Tibial nerve (tissue), 3 donors: ENCODE measurements at regions not wholly inside any gene's neighbourhood (a gene's known extent, or its start where the extent isn't known, plus 50 kb on each side); places are given as distances from the start of the nearest gene placed in this dataset.

Experiments
- POLR2A ChIP-seq, 2 donors: fragments of 450-650 bp; IDR thresholded peaks; one replicate each; pipeline ENCODE4 v1.6.1; 2017; ENCODE audit warnings: antibody characterized with exemption in 2 of 2, mild to moderate bottlenecking in 2 of 2, moderate library complexity in 2 of 2
- TF ChIP-seq, protein P1 (sequence below), 5 experiments: fragments of 200-600 bp in 3 of 5; fragments of 450-650 bp in 2 of 5; sonication (generic) in 3 of 5; IDR thresholded peaks; one replicate each; pipeline ENCODE4 v1.5.1; 2016 to 2019; ENCODE audit warnings: antibody characterized with exemption in 5 of 5, mild to moderate bottlenecking in 3 of 5, moderate library complexity in 2 of 5

DNA sequence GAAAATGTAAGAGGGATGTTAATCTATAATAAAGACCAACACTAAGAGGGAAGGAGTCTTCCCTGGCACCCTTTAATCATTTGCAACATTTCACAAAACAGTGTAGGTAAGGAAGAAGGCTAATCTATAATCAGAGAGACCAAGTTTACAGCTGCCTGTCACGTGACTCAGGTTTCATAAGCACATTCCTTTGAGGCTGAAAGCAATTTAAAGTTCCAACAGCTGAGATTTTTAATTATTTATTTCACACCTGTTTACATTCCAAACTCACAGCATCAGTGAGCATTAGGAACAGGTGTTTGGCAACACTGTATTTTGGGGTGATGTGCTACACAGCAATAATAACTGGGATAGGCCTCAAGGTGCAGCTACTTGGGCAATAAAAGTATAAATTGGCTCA lies 75.7 kb upstream of the PGBD5 start:
- TF ChIP-seq, protein P1, sequence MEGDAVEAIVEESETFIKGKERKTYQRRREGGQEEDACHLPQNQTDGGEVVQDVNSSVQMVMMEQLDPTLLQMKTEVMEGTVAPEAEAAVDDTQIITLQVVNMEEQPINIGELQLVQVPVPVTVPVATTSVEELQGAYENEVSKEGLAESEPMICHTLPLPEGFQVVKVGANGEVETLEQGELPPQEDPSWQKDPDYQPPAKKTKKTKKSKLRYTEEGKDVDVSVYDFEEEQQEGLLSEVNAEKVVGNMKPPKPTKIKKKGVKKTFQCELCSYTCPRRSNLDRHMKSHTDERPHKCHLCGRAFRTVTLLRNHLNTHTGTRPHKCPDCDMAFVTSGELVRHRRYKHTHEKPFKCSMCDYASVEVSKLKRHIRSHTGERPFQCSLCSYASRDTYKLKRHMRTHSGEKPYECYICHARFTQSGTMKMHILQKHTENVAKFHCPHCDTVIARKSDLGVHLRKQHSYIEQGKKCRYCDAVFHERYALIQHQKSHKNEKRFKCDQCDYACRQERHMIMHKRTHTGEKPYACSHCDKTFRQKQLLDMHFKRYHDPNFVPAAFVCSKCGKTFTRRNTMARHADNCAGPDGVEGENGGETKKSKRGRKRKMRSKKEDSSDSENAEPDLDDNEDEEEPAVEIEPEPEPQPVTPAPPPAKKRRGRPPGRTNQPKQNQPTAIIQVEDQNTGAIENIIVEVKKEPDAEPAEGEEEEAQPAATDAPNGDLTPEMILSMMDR (IDR thresholded peaks at IDR 0.05): no peak
- no peak for TF ChIP-seq POLR2A (IDR thresholded peaks at IDR 0.05)
